ENCODE measurements at regions not wholly inside any gene's neighbourhood (a gene's known extent, or its start where the extent isn't known, plus 50 kb on each side); places are given as distances from the start of the nearest gene placed in this dataset.

DNA sequence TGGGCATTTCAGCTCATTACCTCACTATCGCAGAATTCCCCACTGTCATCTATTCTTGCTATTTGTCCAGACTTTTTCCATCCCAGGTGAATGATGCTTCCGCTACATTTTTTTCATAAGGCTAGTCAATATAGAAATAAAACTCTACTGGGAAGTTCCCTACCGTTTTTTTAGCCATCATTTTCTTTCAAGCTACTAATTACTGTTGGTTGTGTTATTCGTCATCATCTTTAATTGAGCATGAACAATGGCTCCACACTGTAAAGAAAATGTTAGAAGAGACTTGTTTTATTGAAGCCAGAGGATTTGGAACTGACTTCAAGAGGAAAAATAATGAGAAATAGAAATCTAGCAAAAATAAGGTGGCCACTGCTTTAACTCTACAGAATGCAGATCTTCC lies 265.0 kb downstream of the ZNF608 start:
- TF ChIP-seq EGR1 (IDR thresholded peaks at IDR 0.05; ENCODE audit: low read depth in 2 of 2) (no peak), FOXA1 (IDR thresholded peaks at IDR 0.05) (no peak), MAX (IDR thresholded peaks at IDR 0.05) (no peak), ATF3 (IDR thresholded peaks at IDR 0.05) (no peak), YY1 (IDR thresholded peaks at IDR 0.05) (no peak), FOXA2 (IDR thresholded peaks at IDR 0.05) (no peak), GABPA (IDR thresholded peaks at IDR 0.05 in 1 of 2, conservative IDR thresholded peaks at IDR 0.05 in 1 of 2) (no peak), HNF4G (IDR thresholded peaks at IDR 0.05) (no peak), ZBTB33 (IDR thresholded peaks at IDR 0.05) (no peak), REST (IDR thresholded peaks at IDR 0.05) (no peak), NR2F2 (IDR thresholded peaks at IDR 0.05) (no peak), JUND (IDR thresholded peaks at IDR 0.05) (no peak), TAF1 (conservative IDR thresholded peaks at IDR 0.05) (no peak), RXRA (IDR thresholded peaks at IDR 0.05) (no peak), HNF4A (conservative IDR thresholded peaks at IDR 0.05) (no peak), RAD21 (IDR thresholded peaks at IDR 0.05) (no peak), SP1 (IDR thresholded peaks at IDR 0.05) (no peak)
- TF ChIP-seq, protein P1, sequence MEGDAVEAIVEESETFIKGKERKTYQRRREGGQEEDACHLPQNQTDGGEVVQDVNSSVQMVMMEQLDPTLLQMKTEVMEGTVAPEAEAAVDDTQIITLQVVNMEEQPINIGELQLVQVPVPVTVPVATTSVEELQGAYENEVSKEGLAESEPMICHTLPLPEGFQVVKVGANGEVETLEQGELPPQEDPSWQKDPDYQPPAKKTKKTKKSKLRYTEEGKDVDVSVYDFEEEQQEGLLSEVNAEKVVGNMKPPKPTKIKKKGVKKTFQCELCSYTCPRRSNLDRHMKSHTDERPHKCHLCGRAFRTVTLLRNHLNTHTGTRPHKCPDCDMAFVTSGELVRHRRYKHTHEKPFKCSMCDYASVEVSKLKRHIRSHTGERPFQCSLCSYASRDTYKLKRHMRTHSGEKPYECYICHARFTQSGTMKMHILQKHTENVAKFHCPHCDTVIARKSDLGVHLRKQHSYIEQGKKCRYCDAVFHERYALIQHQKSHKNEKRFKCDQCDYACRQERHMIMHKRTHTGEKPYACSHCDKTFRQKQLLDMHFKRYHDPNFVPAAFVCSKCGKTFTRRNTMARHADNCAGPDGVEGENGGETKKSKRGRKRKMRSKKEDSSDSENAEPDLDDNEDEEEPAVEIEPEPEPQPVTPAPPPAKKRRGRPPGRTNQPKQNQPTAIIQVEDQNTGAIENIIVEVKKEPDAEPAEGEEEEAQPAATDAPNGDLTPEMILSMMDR (IDR thresholded peaks at IDR 0.05; ENCODE audit: low read depth, low read length, missing input control) = no peak
- peaks cover 0 to 7% (median 2%) of the 10 kb centered on the region in 4 donors for H3K4me1 ChIP-seq (ENCODE audit: control insufficient read depth in 4 of 4, insufficient read depth in 4 of 4, low read length in 3 of 4)
- no peak overlapping the region for H3K9ac ChIP-seq (ENCODE audit: low read depth in 1 of 2, low read length in 2 of 2)
- no peak overlapping the region for H3K4me3 ChIP-seq (ENCODE audit: low read depth in 1 of 3, low read length in 3 of 3)
- no peaks in the 10 kb centered on the region for H3K27me3 ChIP-seq (ENCODE audit: control insufficient read depth in 4 of 4, insufficient read depth in 4 of 4, low read length in 3 of 4)
- no peak overlapping the region for H3K27ac ChIP-seq (ENCODE audit: low read depth in 1 of 2, low read length in 2 of 2)
- no peaks in the 10 kb centered on the region for H3K36me3 ChIP-seq (ENCODE audit: control insufficient read depth in 4 of 4, insufficient read depth in 3 of 4, low read depth in 1 of 4, low read length in 3 of 4)
- no peaks in the 10 kb centered on the region for H3K9me3 ChIP-seq (ENCODE audit: control insufficient read depth in 4 of 4, low read length in 3 of 4)
- 90% methylated on average over 4 of the region's 4 CpGs for WGBS
- no peak for DNase-seq (ENCODE audit: low spot score)
